ENCODE measurements at regions not wholly inside any gene's neighbourhood (a gene's known extent, or its start where the extent isn't known, plus 50 kb on each side); places are given as distances from the start of the nearest gene placed in this dataset.

- RAD21 ChIA-PET (ENCODE audit: unreplicated experiment): no interaction called here
Measured at GRCh38 chr13:111943229-111943795, 123.6 kb upstream of the SOX1 start.

More at GRCh38 chr13:111943229-111943795, 123.6 kb upstream of the SOX1 start:
- no peak for ATAC-seq
- in situ Hi-C loops (cut with MboI): no loop called here
- H2AFZ ChIP-seq (ENCODE audit: control insufficient read depth, low read depth, low read length): no peak overlapping the region
- H4K20me1 ChIP-seq (ENCODE audit: control insufficient read depth, insufficient read depth): no peaks in the 10 kb centered on the region
- no peaks in the 10 kb centered on the region for H3K79me2 ChIP-seq (ENCODE audit: control insufficient read depth, insufficient read depth, low read length)
- DNase-seq (ENCODE audit: low read depth, low spot score): no peak
- intact Hi-C loops (cut with micrococcal nuclease; ENCODE audit: unreplicated experiment): no loop called here
- H3K9ac ChIP-seq (ENCODE audit: control insufficient read depth, insufficient read depth, low read length): no peak overlapping the region
- no TSS peak for BruUV-seq (replicated peaks)
- no peaks in the 10 kb centered on the region for H3K36me3 ChIP-seq (ENCODE audit: control insufficient read depth in 2 of 2, insufficient read depth in 2 of 2, low read length in 1 of 2)
- no peaks in the 10 kb centered on the region for H3K27me3 ChIP-seq (replicated peaks in 1 of 2; ENCODE audit: control insufficient read depth in 2 of 2, insufficient read depth in 2 of 2, low read length in 1 of 2)
- H3K4me3 ChIP-seq: no peak overlapping the region
- no peaks in the 10 kb centered on the region; the same call in 2 of the 3 replicates for H3K9me3 ChIP-seq (replicated peaks; ENCODE audit: control insufficient read depth, insufficient read depth, low read length)
- TF ChIP-seq ZNF592 (IDR thresholded peaks at IDR 0.05) (no peak), SMARCA5 (IDR thresholded peaks at IDR 0.05) (no peak), MTA3 (IDR thresholded peaks at IDR 0.05; ENCODE audit: borderline replicate concordance, low read length) (no peak), ESRRA (IDR thresholded peaks at IDR 0.05; ENCODE audit: low read length) (no peak), NFXL1 (IDR thresholded peaks at IDR 0.05; ENCODE audit: borderline replicate concordance) (no peak), CBX5 (IDR thresholded peaks at IDR 0.05; ENCODE audit: low read depth) (no peak), HCFC1 (IDR thresholded peaks at IDR 0.05; ENCODE audit: low read length) (no peak), BMI1 (IDR thresholded peaks at IDR 0.05; ENCODE audit: borderline replicate concordance) (no peak)
- H3K4me2 ChIP-seq (ENCODE audit: control insufficient read depth, insufficient read depth): no peak overlapping the region
- POLR2A ChIA-PET: no interaction called here
- SMC1A ChIA-PET (ENCODE audit: uncharacterized antibody, unreplicated experiment): no interaction called here
- no peak for FAIRE-seq
- no peaks in the 10 kb centered on the region for H3K4me1 ChIP-seq (ENCODE audit: control insufficient read depth, insufficient read depth, low read length)
- no peak overlapping the region for H3K27ac ChIP-seq (ENCODE audit: control insufficient read depth, insufficient read depth)
- WGBS (ENCODE audit: insufficient coverage, insufficient replicate concordance, low lambda C conversion rate, missing lambda C conversion rate): 16% methylated on average over 18 of the region's 18 CpGs
- CTCF ChIA-PET: no interaction called here

All from GM12878 (cell line).